GM10266 (cell line): ENCODE measurements at regions not wholly inside any gene's neighbourhood (a gene's known extent, or its start where the extent isn't known, plus 50 kb on each side); places are given as distances from the start of the nearest gene placed in this dataset.
"Not testable (repeated sequence)": the region's sequence is repeated elsewhere in the genome, so short reads cannot be mapped to it uniquely, and the experiment has no call there.

Source experiments
- DNase-seq: peaks from one replicate; pipeline ENCODE4 v3.0.0; 2012; ENCODE audit errors: extremely low spot score
- CTCF ChIP-seq: IDR thresholded peaks from 2 replicates; pipeline ENCODE4 v1.5.1; 2012; ENCODE audit warnings: mild to moderate bottlenecking, low read depth; ENCODE audit not compliant: control insufficient read depth, insufficient read depth; ENCODE audit errors: missing control alignments

- no peak for DNase-seq
- no peak for TF ChIP-seq CTCF
Measured at GRCh38 chr9:21615446-21615845, 133.3 kb upstream of the IFNE start.

GRCh38 chr9:21616082-21616778 is 134.1 kb upstream of the IFNE start:
- TF ChIP-seq CTCF, result no peak
- no peak for DNase-seq

GRCh38 chr9:21624675-21625644 is 142.8 kb upstream of the IFNE start:
- TF ChIP-seq CTCF, result no peak
- DNase-seq, result no peak

- no peak for TF ChIP-seq CTCF
- DNase-seq, result no peak
Measured at GRCh38 chr9:21626493-21626892, 144.4 kb upstream of the IFNE start.

GRCh38 chr9:21628954-21629353 is 146.8 kb upstream of the IFNE start:
- not testable (repeated sequence) for DNase-seq

GRCh38 chr9:21634951-21635350 is 152.8 kb upstream of the IFNE start:
- no peak for TF ChIP-seq CTCF
- no peak for DNase-seq

GRCh38 chr9:21638104-21638503 is 156.0 kb upstream of the IFNE start:
- DNase-seq, result no peak
- TF ChIP-seq CTCF, result no peak
